GM19023 (cell line): ENCODE measurements at regions not wholly inside any gene's neighbourhood (a gene's known extent, or its start where the extent isn't known, plus 50 kb on each side); places are given as distances from the start of the nearest gene placed in this dataset.

Experiments
- ATAC-seq: cut with Tn5 transposase; IDR thresholded peaks from one replicate; pipeline ENCODE4 v1.9.1; 2021; ENCODE audit warnings: mild to moderate bottlenecking, moderate library complexity; ENCODE audit not compliant: unreplicated experiment

DNA sequence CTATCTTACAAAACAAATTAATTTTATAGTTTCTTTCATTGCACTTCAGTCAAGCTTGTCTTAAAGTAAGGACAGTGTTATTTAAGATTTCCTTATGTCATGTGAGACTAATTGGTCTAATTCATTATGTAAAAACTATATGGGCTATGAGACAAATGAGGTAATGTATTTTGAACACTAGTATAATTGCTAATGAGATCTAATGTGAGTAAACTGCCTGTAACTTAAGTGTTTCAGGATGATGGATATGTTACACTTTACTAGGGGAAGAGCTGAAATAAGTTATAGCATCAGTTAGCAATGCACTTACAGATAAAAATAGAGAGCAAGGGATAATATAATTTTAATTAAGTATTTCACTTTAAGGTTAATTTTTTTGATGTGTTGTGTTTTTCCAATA is 386.3 kb upstream of the MAP3K7 start:
- no peak for ATAC-seq

DNA sequence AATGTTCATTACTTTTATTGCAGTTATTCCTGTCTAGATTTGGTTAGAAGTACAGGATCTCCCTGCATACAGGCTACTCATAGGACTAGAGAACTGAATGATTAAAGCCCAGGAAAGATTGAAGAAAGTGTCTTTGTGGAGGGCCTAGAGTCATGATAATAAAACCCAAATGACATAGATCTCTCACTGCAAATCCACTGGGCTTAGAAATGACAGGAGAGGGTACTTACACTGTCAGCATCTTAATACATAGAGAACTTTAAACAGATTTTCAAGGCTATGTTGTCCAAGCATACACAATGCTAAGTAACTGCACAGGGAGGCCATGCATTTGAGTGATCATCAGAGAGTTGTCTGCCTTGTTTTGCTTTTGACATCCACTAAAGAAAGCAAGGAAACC is 383.8 kb upstream of the MAP3K7 start:
- ATAC-seq = no peak

DNA sequence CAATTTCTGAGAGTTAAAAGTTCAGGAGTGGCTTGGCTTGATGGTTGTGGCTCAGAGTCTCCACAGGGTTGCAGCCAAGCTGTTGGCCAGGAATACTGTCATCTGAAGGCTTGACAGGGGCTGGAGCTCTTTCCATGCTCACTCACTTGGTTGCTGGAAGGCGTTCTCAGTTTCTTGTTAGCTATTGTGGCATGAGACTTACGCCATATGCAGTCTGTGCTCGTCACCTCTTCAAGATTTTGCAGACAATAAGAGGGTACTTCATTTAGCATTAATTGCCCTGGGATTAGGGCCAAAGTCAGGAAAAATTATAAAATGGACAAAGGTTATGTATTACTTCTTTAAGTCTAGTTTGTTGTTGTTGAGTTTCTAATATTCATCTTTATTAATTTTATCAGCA is 380.6 kb upstream of the MAP3K7 start:
- no peak for ATAC-seq

DNA sequence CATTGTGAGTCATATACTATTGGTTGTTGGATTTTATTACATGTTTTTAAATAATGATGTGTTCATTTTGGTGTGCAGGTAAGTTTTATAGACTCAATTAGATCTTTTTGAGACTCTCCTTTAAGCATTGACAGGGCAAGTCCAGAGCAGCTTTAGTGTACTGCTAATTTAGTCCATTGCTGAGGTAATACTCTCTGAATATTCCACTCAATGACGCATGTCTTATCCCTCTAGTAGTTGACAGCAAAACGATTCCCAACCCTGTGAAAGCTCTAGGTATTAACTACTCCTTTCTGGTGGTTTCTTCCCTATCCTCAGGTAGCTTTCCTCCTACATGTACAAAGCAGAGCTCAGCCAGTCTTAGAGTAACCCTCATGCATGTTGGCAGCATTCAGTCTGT is 373.5 kb upstream of the MAP3K7 start:
- ATAC-seq = no peak

DNA sequence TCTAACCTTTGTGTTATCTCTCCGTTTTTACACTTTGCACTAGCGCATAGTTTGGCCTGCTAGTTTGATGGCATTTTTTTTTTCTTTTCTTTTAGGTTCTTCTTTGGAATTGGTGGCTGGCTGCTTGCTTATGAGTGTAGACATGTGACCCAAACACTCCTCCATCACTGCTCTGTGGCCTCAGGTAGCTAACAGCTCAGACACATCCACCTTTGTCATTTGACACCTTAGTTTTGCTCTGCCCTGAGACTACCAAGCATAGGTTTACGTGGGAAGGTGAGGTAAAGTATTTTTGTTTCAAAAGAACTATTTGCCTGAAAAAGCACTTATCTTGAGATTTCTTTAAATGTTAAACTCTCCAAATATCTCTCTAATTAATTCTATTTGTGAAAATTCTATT is 368.4 kb upstream of the MAP3K7 start:
- ATAC-seq = no peak

DNA sequence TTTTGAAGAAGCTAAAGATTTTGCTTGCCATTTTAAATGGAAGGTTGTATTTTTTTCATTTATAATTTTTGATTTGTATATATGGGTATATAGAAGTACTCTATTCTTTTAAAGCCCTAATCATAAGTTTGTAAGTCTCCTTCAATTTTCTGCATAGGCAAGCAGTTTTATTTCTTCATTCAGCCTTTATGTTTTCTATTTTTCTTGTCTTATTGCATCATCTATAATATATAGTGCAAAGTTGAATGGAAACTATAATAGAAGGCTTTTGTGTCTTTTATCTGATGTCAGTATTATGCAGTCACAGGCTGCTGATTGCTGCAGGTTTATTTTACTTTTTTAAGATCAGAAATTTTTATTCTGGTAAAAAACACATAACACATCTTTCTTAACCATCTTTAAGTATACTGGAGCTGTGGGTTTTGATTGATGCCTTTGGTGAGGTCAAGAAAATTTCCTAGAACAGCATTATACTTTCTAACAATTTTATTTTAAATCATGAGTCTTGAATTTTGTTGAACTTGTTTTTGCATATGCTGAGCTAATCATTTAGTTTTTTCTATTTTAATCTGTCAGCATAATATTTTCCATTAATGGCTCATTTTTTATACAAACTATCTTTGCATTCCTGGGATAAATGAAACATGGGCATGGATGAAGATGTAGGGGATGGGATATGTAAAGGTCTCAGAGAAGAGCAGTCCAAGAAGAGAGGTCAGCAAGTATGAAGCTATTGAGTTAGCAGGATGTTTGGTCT is 366.7 kb upstream of the MAP3K7 start:
- ATAC-seq = no peak

DNA sequence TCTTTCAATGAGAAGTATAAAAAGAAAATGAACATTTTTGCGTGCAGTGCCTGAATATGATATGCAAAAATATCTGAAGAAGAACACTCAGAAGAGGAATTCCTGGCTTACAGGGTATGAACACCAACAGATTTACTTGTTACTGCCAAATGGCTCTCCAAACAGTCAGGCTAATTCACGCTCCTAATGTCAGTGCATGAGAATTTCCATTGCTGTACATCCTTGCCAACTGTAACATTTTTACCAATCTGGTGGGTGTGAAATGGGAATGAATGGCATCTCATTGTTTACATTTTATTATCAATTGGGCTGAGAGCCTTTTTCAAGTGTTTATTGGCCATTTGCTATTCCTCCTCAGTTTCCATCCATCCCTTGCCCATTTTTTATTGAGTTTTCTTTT is 365.3 kb upstream of the MAP3K7 start:
- ATAC-seq = no peak

DNA sequence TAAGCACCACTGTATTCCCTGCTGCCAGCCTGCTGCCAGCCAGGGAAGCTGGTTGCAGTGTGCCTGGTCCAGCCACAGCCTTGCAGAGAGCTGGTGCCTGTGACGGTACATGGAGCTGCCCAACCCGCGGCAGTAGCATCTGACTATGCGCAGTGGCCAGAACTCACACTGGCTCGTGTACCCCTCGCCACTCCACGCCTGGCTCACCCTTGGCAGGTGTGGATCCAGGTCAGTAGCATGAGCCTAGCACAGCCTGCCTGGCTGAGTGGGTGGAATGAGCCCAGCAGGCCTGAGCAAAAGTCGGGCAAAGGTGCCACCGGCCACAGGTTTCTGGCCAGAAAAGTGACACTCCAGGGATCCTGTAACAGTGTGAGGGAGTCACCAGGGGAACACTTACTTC is 361.7 kb upstream of the MAP3K7 start:
- ATAC-seq = no peak

DNA sequence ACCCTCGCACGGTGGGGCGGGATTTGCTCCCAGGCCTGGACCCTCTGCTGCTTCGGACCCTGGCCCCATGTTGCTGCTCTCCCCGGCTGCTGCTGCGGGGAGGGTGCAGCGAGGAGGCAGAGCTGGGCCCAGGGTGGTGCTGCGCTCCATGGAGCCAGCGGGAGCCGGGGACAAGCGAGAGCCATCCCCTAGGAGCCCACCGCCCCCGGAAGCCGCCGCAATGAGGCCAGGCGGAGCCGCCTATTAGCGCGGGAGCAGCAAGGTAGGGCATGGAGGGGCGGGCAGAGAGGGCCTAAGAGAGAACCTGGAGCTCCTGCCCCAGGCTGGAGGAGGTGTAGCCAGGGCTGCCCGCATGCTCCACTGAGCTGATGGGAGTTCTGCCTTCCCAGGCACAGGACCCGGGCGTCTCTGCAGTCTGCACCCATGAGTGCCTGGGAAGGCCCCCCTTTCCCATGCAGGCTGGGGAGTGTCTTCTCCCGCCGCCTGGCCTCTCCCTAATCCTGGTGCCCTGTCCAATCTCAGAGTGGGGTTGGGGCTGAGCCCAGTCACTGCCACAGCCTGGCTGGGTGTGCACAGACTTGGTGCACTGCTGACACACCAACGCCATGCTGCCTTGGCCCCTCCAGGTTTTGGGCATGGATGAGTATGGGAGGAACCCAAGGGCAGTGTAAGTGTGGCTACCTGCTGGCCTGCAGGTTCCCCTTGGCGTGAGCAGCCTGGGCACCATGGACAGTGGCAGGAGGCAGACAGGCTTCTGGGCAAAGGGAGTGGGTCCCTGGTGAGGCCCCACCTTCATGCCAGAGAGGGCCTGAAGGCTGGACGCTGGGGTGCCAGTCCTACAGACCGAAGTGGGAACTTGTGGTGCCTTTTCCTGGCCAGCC is 360.6 kb upstream of the MAP3K7 start:
- ATAC-seq = no peak

DNA sequence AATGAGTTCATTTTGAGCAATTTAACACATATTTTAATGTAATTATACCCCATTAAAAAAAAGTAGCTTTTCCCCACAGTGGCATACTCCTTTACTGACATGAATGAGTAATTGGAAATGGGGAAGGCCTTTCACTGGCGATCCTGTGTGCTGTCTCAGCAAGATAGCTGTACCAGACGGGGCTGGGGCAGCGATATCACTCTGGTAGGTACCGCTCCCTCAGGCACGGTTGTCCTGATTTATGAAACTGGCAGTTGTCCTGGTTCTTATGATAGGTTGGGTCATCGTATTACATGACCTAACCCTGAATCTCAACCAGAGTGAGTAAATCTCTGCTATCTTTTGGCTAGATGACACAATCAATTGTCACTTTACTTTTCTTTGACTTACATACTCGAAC is 355.0 kb upstream of the MAP3K7 start:
- ATAC-seq = no peak

DNA sequence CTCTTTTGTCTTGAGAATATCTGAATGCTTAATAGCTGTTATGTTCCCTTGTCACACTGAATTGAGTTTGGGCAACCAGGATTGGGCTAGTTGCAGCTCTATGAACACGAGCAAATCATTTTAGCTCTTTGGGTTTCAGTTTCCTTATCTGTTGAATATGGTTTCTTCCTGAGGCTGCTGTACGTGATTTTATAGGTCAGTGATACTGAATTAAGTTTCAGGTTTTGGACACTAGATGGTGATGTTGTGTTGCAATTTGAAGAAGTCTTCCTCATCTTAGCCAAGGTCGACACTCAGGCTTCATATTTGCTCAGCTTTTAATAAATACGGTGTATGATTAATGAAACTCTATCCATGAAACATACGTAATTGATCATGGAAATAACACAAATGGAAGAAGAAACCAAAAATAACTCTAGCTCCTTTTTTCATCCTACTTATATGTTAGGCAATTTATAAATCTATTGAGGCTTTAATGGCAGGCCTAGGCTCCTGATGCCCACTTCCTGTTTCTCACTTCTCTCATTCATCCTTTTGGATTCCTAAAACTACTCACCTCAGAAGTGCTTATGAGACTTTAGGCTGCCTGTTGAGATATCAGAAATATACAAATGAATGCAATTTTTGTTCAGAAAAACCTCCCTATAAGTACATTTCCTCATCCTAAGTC is 354.1 kb upstream of the MAP3K7 start:
- ATAC-seq = peak; percentile 97

DNA sequence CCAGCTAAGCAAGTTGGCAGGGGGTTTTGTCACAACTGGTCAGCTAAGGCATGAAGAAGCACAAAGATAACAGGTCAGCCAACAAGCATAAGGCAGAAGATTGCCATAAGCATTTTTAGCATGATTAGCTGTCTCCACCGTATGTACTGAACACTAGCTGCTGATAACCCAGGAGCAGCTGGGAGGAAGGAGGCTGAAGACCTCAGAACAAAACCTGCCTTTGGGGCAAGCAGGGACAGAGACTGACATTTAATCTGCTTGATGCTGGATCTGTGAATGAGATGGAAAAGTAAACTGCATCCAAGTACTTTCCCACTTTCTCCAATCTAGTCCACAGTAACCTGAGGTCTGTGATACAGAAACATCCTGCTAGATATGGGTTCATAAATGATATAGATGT is 353.0 kb upstream of the MAP3K7 start:
- no peak for ATAC-seq

DNA sequence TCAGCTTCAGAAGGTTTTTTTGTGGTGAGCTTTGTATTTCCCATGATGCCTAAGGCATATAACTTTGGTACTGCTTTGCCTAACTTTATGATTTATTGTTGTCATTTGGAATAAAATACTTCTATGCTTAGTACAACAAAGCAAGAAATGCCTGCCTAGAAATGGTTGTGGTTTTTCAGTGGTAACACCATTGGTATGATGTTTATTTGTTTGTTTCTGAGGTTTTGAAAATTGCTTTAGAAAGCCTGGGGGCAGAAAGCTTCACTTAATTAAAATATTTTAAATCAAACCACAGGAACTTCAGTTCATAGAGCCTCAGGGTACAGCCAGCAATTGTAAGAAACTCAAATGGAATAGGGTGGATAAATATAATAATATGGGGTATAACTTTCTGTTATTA is 351.2 kb upstream of the MAP3K7 start:
- ATAC-seq = no peak

DNA sequence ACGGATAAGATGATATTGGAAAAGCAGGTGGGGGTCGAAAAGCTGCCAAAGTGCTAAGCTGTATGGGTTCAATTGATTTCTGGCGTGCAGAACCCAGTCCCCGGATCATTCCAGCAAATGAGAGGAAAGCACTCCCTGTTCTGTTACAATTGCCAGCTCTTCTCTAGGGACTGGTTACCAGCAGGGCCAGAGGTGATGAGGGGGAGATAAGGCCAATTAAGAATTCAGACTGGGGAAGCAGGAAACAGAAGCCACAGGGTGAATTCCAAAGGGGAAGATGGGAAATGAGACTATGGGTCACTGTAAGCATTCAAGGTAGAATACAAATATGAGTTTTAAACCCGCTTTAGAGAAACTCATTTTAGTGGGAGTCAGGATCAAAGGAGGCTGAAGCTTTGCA is 349.4 kb upstream of the MAP3K7 start:
- no peak for ATAC-seq

DNA sequence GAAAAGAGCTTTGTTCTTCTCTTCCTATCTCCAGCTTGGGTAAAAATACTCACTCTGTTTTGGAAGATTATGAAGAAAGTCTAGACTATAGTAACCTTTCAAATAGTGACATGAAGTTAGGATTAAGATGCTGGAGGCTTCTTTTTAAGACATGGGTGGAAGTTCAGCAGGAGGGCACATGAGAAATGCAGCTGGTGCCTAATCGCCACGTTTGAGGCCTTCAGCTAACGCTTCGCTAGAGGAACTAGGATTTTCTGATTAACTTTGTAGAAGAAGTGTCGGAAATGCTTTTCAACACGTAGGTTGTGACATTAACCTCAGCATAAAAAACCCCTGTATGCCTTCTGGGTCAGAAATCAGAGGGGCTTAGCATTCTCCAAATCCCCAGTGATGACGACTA is 348.1 kb upstream of the MAP3K7 start:
- no peak for ATAC-seq

DNA sequence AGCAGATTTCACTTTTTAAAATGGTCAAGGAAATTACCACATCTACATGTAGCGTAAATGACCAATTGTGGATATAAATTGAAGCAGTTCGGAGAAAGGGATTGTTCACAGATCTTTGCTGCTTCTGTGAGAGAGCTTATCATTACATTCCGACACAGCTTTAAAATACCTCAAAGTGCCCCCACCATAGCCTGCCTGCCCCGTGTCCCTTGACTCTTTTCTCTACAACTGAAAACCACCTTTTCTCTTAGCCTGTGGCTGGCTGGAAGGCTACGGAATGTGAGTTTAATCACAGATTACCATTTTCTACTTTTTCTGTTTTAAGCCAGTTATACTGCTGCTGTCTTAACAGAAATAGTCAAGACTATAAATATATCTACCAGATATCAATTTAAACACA is 347.2 kb upstream of the MAP3K7 start:
- no peak for ATAC-seq

DNA sequence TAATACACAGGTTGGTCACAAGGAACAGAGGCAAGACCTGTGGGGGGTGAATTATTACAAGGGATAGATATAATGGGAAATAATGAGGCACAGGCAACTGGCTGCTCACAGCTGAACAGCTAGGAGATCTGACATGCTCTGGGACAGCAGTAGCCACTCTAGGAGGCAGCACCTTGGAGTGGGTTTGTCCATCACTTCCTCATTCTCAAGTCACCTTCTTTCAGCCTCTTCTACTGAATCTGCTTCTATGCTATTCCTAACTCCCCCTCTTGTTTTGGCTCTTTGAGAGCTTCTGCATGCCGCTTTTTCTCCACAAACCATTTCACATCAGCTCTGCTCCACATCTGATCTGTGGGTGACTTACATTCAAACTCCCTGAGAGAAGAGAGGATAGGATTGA is 345.5 kb upstream of the MAP3K7 start:
- ATAC-seq = no peak

DNA sequence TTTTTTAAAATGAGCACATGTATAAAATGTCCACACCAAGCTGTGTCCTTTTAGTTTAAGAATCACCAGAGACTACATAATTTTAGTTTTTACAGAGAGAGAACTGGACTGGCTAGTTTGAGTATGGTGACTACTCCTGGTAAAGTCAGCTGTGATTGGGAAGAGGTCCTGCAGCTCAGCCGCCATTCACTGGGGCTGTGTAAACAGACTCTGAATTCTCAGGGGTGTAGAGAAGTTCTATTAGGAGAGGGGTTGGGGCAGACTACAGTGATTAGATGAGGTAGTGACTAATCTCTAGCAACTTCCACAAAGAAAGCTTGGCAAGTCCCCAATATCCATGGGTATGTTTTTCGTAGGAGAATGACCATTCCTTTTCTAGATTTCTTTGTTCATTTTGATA is 341.2 kb upstream of the MAP3K7 start:
- no peak for ATAC-seq

DNA sequence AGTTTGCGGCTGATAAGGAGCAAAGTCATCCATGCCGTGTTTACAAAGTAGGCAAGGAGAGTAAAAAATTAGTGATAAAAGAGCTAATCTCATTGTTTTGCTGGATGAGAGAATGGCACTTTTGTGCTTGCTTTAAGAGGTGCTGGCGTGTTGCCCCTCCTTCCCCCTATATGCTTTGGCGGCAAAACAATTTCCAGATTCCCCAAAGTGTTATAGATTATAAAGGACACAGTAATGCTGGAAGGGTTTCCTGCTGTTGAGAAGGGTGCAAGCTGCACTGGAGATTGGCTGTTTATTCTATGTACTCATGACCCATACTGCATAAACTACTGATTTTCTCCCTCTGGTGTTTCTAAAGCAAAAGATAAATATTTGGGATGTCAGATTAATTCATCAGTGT is 338.9 kb upstream of the MAP3K7 start:
- ATAC-seq = no peak

DNA sequence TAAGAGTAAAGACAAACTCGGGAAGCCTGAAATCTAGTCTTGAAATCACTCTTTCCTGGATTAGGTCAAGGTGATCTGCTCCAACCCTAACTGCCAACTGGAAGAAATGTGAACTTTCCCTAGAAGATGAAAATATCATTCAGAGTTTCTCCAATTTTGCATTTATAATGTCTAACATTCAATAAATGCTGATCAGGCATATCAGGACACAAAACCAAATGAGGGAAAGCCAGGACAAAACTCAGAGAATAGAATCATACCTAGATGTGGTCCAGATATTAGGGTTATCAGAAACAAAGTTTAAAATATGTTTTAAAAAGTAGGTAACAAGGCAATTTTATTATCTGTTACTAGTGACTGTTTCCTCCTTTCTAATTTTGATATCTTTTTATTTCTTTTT is 335.5 kb upstream of the MAP3K7 start:
- ATAC-seq = no peak

DNA sequence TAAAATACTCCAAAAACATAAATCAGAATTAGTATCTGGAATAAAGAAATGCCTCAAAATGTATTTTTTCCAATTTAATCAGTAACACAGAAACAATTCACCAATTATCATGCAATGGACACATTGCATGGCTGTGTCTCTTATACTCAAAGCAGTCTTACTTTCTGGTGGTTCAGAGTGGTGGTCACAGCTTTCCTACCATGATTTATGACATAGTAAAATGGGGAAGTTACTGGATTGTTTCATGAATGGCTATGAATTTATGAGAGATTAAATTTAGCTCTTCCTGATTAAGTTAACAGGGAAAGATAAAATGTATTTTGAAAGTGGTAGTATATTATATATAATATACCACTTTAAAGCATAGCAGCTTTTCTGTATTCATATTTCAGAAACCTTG is 331.5 kb upstream of the MAP3K7 start:
- no peak for ATAC-seq

DNA sequence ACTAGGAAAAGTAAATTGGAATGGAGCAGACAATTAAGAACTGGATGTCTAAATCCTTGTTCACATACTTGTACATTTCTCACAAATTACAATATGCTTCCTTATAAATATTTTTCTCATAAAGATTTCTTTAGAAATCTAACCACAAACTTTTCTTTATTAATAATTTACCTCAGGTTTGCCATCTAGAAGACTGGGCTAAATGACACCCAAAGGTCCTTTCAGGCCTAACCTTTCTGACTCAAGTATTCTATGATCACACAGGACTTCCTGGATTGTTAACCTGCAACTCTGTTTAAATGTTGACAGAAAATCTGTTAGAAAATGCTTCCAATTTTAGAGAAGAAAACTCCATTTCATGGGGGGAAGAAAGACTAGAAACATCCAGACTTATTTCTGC is 330.5 kb upstream of the MAP3K7 start:
- ATAC-seq = no peak
